H9 (cell line): ENCODE measurements at regions not wholly inside any gene's neighbourhood (a gene's known extent, or its start where the extent isn't known, plus 50 kb on each side); places are given as distances from the start of the nearest gene placed in this dataset.

ENCODE experiments used
- DNase-seq: peaks from one replicate; pipeline ENCODE4 v3.0.0-alpha.2; 2017
- H2AFZ ChIP-seq: one replicate; pipeline ENCODE4 v1.6.1; 2013; ENCODE audit warnings: mild to moderate bottlenecking, low read length, control low read depth, moderate library complexity
- H2AK5ac ChIP-seq: 2 replicates; pipeline ENCODE4 v1.6.1; 2013; ENCODE audit warnings: low read length, control low read depth, mixed read lengths; ENCODE audit not compliant: insufficient read length
- H2BK120ac ChIP-seq: one replicate; pipeline ENCODE4 v1.6.1; 2013; ENCODE audit warnings: low read depth, mild to moderate bottlenecking, low read length, control low read depth, inconsistent platforms; ENCODE audit not compliant: poor library complexity, severe bottlenecking
- H2BK12ac ChIP-seq: 2 replicates; pipeline ENCODE4 v1.6.1; 2013; ENCODE audit warnings: low read length, control low read depth, mixed read lengths, low read depth; ENCODE audit not compliant: insufficient read length
- H2BK15ac ChIP-seq: 2 replicates; pipeline ENCODE4 v1.6.1; 2013; ENCODE audit warnings: low read depth, low read length, control low read depth
- H2BK20ac ChIP-seq: one replicate; pipeline ENCODE4 v1.6.1; 2013; ENCODE audit warnings: low read depth, mild to moderate bottlenecking, low read length, control low read depth, inconsistent platforms; ENCODE audit not compliant: poor library complexity, severe bottlenecking
- H2BK5ac ChIP-seq: 2 replicates; pipeline ENCODE4 v1.6.1; 2013; ENCODE audit warnings: low read length, control low read depth, mixed read lengths; ENCODE audit not compliant: insufficient read length
- H3K14ac ChIP-seq: 2 replicates; pipeline ENCODE4 v1.6.1; 2013; ENCODE audit warnings: low read length, control low read depth; ENCODE audit not compliant: insufficient read depth
- H3K18ac ChIP-seq: 2 replicates; pipeline ENCODE4 v1.6.1; 2013; ENCODE audit warnings: low read depth, mild to moderate bottlenecking, mixed read lengths, low read length, control low read depth; ENCODE audit not compliant: insufficient read length
- H3K23ac ChIP-seq: 2 replicates; pipeline ENCODE4 v1.6.1; 2013; ENCODE audit warnings: low read length, control low read depth, mixed read lengths, low read depth; ENCODE audit not compliant: insufficient read length
- H3K23me2 ChIP-seq: 2 replicates; pipeline ENCODE4 v1.6.1; 2013; ENCODE audit warnings: low read depth, mild to moderate bottlenecking, mixed read lengths, low read length, control low read depth; ENCODE audit not compliant: insufficient read length, poor library complexity, severe bottlenecking
- H3K27ac ChIP-seq: 2 replicates; pipeline ENCODE4 v1.5.1; 2013; ENCODE audit warnings: low read length, control low read depth, mixed read lengths, low read depth; ENCODE audit not compliant: insufficient read length
- H3K27me3 ChIP-seq: 2 replicates; pipeline ENCODE4 v1.6.1; 2013; ENCODE audit warnings: low read length, control low read depth, inconsistent platforms; ENCODE audit not compliant: insufficient read depth
- H3K4ac ChIP-seq: 2 replicates; pipeline ENCODE4 v1.6.1; 2013; ENCODE audit warnings: low read depth, mild to moderate bottlenecking, control low read depth, inconsistent platforms, low read length, moderate library complexity
- H3K4me1 ChIP-seq: 2 replicates; pipeline ENCODE4 v1.6.1; 2013; ENCODE audit warnings: low read length, control low read depth, inconsistent platforms; ENCODE audit not compliant: insufficient read depth
- H3K4me2 ChIP-seq: 2 replicates; pipeline ENCODE4 v1.6.1; 2013; ENCODE audit warnings: low read length, control low read depth, mixed read lengths; ENCODE audit not compliant: insufficient read length, insufficient read depth
- H3K56ac ChIP-seq: 2 replicates; pipeline ENCODE4 v1.6.1; 2013; ENCODE audit warnings: low read depth, mild to moderate bottlenecking, mixed read lengths, low read length, control low read depth; ENCODE audit not compliant: insufficient read length
- H3K79me1 ChIP-seq: 2 replicates; pipeline ENCODE4 v1.6.1; 2013; ENCODE audit warnings: low read depth, mild to moderate bottlenecking, moderate library complexity, low read length, control low read depth, inconsistent platforms; ENCODE audit not compliant: insufficient read depth, poor library complexity, severe bottlenecking
- H3K79me2 ChIP-seq: 2 replicates; pipeline ENCODE4 v1.6.1; 2013; ENCODE audit warnings: low read length, control low read depth, inconsistent platforms; ENCODE audit not compliant: insufficient read depth
- H3K9ac ChIP-seq: 2 replicates; pipeline ENCODE4 v1.6.1; 2013; ENCODE audit warnings: low read length, control low read depth, mixed read lengths; ENCODE audit not compliant: insufficient read length; ENCODE audit errors: extremely low read depth
- H3K9me3 ChIP-seq: one replicate; pipeline ENCODE4 v1.6.1; 2013; ENCODE audit warnings: low read depth, low read length, inconsistent platforms; ENCODE audit not compliant: control insufficient read depth
- H3T11ph ChIP-seq: one replicate; pipeline ENCODE4 v1.6.1; 2013; ENCODE audit warnings: mild to moderate bottlenecking, low read length, control low read depth, inconsistent platforms
- H4K20me1 ChIP-seq: one replicate; pipeline ENCODE4 v1.6.1; 2013; ENCODE audit not compliant: control insufficient read depth, insufficient read length, insufficient read depth
- H4K5ac ChIP-seq: 2 replicates; pipeline ENCODE4 v1.6.1; 2013; ENCODE audit warnings: low read depth, mild to moderate bottlenecking, mixed read lengths, low read length, control low read depth; ENCODE audit not compliant: insufficient read length
- H4K8ac ChIP-seq: replicated peaks from 2 replicates; pipeline ENCODE4 v1.6.1; 2013; ENCODE audit warnings: low read length, control low read depth, mixed read lengths, low read depth; ENCODE audit not compliant: insufficient read length
- H4K91ac ChIP-seq: 2 replicates; pipeline ENCODE4 v1.6.1; 2013; ENCODE audit warnings: low read depth, mild to moderate bottlenecking, moderate library complexity, mixed read lengths, low read length, control low read depth; ENCODE audit not compliant: insufficient read length
- H3K27ac Mint-ChIP-seq, 3 experiments: 2 replicates in 2 of 3; 3 replicates in 1 of 3; pipeline ENCODE4 v1.8.0; 2020 to 2021; ENCODE audit warnings: mixed read lengths in 3 of 3, mild to moderate bottlenecking in 1 of 3, moderate library complexity in 1 of 3
- H3K27me3 Mint-ChIP-seq: 2 replicates; pipeline ENCODE4 v1.8.0; 2021; ENCODE audit warnings: low read depth, mild to moderate bottlenecking, moderate library complexity, mixed read lengths
- H3K36me3 Mint-ChIP-seq, 3 experiments: 2 replicates in 2 of 3; 3 replicates in 1 of 3; pipeline ENCODE4 v1.8.0; 2020 to 2021; ENCODE audit warnings: low read depth in 3 of 3, mixed read lengths in 3 of 3; ENCODE audit not compliant: insufficient read depth in 1 of 3
- H3K4me1 Mint-ChIP-seq, 2 experiments: 2 replicates each; pipeline ENCODE4 v1.8.0; 2020; ENCODE audit warnings: mixed read lengths in 2 of 2
- H3K4me3 Mint-ChIP-seq, 2 experiments: 2 replicates in 1 of 2; 3 replicates in 1 of 2; pipeline ENCODE4 v1.8.0; 2020 to 2021; ENCODE audit warnings: mild to moderate bottlenecking in 2 of 2, mixed read lengths in 2 of 2, moderate library complexity in 1 of 2
- H3K9me3 Mint-ChIP-seq, 2 experiments: 2 replicates in 1 of 2; 3 replicates in 1 of 2; pipeline ENCODE4 v1.8.0; 2020; ENCODE audit warnings: mild to moderate bottlenecking in 2 of 2, mixed read lengths in 2 of 2, moderate library complexity in 1 of 2
- WGBS: extraction: QIAGEN DNeasy Blood & Tissue Kit; methylation state at CpG from one replicate; pipeline ENCODE4 v1.1.7; 2013; ENCODE audit warnings: missing lambda C conversion rate, low lambda C conversion rate, mixed read lengths; ENCODE audit not compliant: insufficient read length; ENCODE audit errors: extremely low coverage; 5-methylcytosine and 5-hydroxymethylcytosine counted together
- TF ChIP-seq, protein P1 (sequence below): fragments of 200-600 bp; sonication (generic); conservative IDR thresholded peaks from 3 replicates; pipeline ENCODE4 v1.8.0; 2021; ENCODE audit warnings: antibody characterized with exemption, mild to moderate bottlenecking

DNA sequence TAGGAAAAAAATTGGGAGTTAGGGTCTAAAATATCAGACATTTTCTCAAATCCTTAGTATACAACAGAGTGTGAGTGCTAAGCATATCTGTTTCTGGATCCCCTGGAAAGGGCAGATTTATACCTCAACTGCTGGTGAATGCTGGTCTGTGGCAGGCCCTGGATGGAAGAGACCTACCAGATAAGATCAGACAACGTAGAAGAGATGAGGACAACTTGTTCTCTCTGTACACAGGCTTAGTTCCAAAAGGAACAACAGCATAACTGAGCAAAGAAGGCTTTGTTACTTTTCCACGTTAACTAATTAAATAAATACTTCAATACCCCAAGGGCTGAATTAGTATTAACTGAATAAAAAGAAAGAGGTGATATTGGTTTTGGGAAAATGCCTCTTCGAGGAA, 1277.3 kb downstream of the SLITRK5 start:
- H3K23ac ChIP-seq, result no peak overlapping the region
- no peak overlapping the region for H2BK15ac ChIP-seq
- H3K23me2 ChIP-seq, result no peaks in the 10 kb centered on the region
- H3K4ac ChIP-seq, result no peak overlapping the region
- H2BK120ac ChIP-seq, result no peak overlapping the region
- Mint-ChIP-seq H3K36me3 (no peaks in the 10 kb centered on the region), H3K4me1 (peaks cover 0 to 6% of the 10 kb centered on the region in 2 experiments; a peak in 1 of 4 replicates), H3K27me3 (no peaks in the 10 kb centered on the region), H3K4me3 (no peak overlapping the region), H3K27ac (no peak overlapping the region), H3K9me3 (no peaks in the 10 kb centered on the region)
- H3K9me3 ChIP-seq, result no peaks in the 10 kb centered on the region
- H2BK5ac ChIP-seq, result no peak overlapping the region
- H3K18ac ChIP-seq, result no peak overlapping the region
- no peaks in the 10 kb centered on the region for H3K79me2 ChIP-seq
- H3K14ac ChIP-seq, result no peak overlapping the region
- no peak overlapping the region for H2AFZ ChIP-seq
- H4K8ac ChIP-seq, result no peak overlapping the region
- H2AK5ac ChIP-seq, result no peak overlapping the region
- no peak overlapping the region for H4K91ac ChIP-seq
- no peak overlapping the region for H3K56ac ChIP-seq
- no peaks in the 10 kb centered on the region for H3K27me3 ChIP-seq
- H2BK12ac ChIP-seq, result no peak overlapping the region
- no peak overlapping the region for H3T11ph ChIP-seq
- H2BK20ac ChIP-seq, result no peak overlapping the region
- no CpG with 5 or more reads among the region's 3 CpGs for WGBS
- H3K9ac ChIP-seq, result no peak overlapping the region
- no peak for DNase-seq
- no peak overlapping the region for H3K27ac ChIP-seq
- no peaks in the 10 kb centered on the region for H4K20me1 ChIP-seq
- H3K4me2 ChIP-seq, result no peak overlapping the region
- no peak overlapping the region for H4K5ac ChIP-seq
- H3K4me1 ChIP-seq, result no peaks in the 10 kb centered on the region
- TF ChIP-seq, protein P1, sequence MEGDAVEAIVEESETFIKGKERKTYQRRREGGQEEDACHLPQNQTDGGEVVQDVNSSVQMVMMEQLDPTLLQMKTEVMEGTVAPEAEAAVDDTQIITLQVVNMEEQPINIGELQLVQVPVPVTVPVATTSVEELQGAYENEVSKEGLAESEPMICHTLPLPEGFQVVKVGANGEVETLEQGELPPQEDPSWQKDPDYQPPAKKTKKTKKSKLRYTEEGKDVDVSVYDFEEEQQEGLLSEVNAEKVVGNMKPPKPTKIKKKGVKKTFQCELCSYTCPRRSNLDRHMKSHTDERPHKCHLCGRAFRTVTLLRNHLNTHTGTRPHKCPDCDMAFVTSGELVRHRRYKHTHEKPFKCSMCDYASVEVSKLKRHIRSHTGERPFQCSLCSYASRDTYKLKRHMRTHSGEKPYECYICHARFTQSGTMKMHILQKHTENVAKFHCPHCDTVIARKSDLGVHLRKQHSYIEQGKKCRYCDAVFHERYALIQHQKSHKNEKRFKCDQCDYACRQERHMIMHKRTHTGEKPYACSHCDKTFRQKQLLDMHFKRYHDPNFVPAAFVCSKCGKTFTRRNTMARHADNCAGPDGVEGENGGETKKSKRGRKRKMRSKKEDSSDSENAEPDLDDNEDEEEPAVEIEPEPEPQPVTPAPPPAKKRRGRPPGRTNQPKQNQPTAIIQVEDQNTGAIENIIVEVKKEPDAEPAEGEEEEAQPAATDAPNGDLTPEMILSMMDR, result no peak
- no peaks in the 10 kb centered on the region for H3K79me1 ChIP-seq
